ENCODE measurements at regions not wholly inside any gene's neighbourhood (a gene's known extent, or its start where the extent isn't known, plus 50 kb on each side); places are given as distances from the start of the nearest gene placed in this dataset.

DNA sequence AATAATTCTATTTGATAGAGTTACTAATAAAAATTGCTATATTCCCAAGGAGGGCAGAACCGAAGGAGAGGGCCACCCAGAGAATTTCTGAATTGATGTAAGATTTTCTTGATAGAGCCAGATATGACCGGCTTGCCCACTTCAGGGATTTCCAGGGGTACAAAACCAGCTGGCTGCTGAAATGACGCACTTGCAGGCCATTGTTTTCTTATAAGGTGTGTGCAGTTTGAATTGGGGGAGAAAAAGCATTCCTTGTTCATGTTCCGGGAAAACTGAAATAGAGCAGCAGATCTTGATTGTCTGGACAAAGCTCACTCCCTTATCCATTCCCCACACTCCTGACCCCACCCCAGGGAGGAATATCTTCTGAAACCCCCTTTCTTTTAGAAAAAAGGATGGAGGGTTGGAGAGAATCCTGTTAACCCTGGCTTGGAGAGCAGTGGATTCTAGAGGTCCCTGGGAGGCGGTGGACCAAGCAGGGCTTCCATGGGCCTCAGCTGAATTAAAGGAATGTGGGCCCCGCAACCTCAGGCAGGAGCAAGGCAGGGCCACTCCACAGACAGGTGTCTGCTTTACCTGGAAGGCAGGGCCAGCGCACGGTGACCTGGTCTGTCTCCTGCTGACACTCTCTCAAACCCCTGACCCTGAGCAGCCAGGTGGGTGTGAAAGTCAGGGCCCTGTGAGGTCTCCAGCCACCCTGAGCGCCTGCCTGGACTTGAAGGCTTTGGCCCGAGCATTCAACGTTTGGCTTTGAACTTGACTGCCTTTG is 96.4 kb downstream of the TMEM170B start:
- DNase-seq = no peak
- intact Hi-C loops (cut with DNase I) = no loop called here

DNA sequence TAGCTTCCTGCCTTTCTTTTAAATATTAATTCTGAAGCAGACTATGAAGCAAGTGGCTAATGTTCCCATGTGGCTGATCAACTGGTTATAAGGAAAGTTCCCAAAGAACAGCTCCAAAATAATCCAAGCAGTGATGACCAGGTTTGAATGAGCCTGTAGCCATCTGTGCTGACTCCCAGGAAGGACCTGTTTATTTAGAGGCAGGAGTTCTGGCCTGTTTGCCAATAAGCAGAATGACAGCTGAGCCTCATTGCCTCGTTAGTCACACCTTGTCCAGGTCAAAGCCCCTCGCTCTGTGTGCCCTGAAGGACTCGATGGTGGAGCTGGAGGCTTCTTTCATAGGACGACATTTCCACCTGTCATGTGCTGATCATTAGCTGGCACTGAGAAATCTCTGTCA is 97.4 kb downstream of the TMEM170B start:
- intact Hi-C loops (cut with DNase I) = no loop called here
- DNase-seq = no peak

DNA sequence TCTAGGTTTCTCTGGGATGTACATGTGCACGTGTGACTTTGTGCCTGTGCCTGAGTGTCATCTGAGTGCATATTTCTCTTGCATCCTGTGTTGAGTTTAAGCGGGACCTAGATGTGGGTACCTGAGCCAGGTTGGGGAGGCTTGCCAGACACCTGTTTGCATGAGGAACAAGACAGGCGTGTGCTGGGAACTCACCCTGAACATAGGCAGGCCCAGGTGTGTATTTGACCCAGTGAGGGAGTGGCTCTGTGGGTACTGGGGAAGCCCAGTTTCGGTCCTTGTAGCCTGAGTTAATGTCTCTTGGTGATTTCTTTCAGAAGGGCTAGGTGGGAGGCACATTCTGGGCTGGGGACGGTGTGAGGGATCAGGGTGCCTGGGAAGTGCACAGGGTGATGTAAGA is 98.6 kb downstream of the TMEM170B start:
- no peak for DNase-seq
- intact Hi-C loops (cut with DNase I) = no loop called here

DNA sequence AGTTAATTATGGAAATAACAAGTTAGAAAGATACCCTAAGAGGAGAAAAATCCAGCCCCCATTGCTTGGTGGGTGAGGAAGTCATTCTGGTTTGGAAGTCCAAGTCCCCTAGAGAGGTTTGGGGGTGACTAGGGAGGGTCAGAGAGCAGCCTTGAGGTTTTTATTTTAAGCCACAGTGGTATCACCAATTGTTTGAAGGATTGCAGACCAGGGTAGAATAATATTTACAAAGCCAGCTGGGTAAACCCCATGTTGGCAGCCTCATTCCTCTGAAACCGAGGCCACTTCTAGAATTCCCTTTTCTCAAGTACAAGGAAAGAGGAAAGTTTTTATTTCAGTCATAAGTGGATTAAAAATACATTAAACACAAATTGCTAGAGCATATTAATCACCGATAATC is 99.7 kb downstream of the TMEM170B start:
- intact Hi-C loops (cut with DNase I) = no loop called here
- no peak for DNase-seq

DNA sequence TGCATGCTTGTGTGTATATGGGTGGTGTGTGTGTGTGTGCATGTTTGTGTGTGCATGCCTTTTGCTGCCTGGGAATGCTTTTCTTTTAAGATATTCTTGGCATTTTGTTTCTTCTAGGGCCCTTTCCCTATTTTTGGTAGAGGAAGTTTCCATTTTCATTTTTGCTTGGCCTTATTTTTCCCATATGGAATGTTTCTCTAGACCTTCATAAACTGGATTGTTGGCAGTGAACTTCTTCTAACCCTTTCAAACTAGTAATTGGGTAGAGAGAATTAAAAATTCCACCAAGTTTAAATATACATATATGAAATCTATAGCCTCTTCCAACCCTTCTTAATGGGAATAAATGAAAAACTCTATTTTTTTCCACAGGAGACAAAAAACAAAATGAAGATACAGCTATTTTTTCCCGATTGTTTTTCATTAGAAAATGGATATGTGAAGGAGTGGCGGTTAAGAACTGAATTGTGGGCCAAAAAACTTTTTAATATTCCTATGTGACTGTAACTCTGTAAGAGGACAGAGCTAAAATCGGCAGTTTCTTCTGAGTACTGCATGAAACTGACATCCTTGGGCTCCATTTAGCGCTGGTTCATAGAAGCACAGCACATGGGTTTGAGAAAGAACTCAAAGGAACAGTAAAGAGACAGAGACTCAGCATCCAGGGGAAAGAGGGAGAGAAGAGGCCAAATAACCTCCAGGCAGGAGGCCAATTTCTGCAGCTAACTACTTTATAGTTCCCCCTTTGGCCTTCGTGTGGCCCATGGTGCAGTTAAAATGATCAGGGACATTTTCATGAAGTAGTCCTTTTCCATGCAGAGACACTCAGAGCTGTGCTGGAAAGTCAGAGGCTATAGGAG is 102.1 kb downstream of the TMEM170B start:
- intact Hi-C loops (cut with DNase I) = no loop called here
- no peak for DNase-seq

DNA sequence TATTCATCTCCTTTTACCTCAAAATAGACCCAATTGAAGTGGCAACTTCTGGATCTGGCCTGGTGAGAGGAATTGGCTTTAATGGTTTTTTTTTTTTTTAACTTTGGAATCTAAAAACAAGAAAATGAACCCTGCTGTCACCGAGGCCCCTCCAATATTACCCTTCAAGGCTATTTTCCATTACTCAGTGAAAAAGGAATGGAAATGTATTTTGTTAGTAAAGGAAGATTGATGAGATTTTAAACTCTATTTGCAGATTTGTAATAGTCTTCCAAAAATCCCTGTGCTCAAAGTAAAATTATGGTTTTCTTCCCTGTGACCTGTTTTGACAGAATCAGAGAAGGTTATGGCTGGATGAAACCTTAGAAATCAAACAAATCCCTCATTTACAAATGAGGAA is 102.9 kb downstream of the TMEM170B start:
- intact Hi-C loops (cut with DNase I) = no loop called here
- no peak for DNase-seq

DNA sequence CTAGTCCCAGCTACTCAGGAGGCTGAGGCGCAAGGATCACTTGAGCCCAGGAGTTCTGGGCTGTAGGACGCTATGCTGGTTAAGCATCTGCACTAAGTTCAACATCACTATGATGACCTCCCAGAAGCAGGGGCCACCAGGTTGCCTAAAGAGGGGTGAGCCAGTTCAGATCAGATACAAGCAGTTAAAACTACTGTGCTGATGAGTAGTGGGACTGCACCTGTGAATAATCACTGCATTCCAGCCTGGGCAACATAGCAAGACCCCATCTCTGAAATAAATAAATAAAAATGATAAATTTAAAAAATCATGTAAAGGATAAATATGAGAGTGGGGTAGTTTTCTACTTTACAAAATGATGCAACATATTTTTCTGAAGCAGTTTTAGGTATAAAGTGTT is 106.5 kb downstream of the TMEM170B start:
- intact Hi-C loops (cut with DNase I) = no loop called here

DNA sequence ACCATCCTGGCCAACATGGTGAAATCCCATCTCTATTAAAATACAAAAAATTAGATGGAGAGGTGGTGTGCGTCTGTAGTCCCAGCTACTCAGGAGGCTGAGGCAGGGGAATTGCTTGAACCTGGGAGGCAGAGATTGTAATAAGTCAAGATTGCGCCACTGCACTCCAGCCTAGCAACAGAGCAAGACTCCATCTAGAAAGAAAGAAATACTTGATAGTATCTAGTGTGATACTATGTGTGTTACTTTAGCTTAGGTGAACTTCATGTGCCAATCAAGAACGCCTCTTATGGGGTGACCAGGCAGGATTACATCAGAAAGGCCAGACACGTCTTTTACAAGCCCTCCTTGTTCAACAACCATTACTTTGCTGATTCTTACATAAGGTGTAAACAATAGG is 107.1 kb downstream of the TMEM170B start:
- intact Hi-C loops (cut with DNase I) = no loop called here
- no peak for DNase-seq

More for the DNA sequence above, 106.5 kb downstream of the TMEM170B start:
- DNase-seq = no peak

DNA sequence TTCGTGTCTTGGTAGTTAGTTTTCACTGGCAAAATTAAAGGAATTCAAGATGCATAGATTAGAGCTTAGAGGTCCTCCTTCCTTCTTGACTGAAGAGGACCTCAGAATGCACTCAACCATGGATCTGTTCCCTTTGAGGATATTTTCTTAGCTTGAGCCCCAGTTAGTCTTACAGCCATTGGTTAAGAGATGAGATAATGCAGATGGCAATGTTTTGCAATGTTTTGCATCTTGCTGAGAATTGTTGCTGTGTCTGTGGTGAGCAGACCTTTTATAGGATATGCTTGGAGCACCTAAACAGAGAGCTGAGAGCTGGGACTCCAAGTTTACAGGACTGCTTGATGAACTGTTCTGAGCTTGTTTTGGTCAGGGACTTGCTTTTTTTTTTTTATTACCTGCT is 107.5 kb downstream of the TMEM170B start:
- DNase-seq = no peak
- intact Hi-C loops (cut with DNase I) = no loop called here

DNA sequence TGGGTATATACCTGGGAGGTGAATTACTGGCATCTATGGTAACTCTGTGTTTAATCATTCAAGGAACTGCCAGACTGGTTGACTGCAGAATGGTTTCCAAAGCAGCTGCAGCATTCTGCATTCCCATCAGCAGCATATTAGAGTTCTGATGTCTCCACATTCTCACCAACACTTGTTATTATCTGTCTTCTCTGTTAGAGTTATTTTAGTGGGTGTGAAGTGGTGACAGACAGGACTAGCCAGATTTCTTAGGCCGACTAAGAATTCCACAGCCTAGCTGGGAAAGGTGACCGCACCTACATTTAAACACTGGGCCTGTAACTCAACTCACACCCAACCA is 110.9 kb downstream of the TMEM170B start:
- intact Hi-C loops (cut with DNase I) = no loop called here
- no peak for DNase-seq

DNA sequence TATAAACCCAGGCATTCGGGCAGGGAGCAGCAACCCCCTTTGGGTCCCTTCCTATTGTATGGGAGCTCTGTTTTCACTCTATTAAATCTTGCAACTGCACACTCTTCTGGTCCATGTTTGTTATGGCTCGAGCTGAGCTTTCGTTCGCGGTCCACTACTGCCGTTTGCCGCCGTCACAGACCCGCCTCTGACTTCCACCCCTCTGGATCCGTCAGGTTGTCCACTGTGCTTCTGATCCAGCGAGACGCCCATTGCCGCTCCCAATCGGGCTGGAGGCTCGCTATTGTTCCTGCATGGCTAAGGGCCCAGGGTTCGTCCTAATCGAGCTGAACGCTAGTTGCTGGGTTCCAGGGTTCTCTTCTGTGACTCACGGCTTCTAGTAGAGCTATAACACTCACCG is 111.3 kb downstream of the TMEM170B start:
- intact Hi-C loops (cut with DNase I) = no loop called here

DNA sequence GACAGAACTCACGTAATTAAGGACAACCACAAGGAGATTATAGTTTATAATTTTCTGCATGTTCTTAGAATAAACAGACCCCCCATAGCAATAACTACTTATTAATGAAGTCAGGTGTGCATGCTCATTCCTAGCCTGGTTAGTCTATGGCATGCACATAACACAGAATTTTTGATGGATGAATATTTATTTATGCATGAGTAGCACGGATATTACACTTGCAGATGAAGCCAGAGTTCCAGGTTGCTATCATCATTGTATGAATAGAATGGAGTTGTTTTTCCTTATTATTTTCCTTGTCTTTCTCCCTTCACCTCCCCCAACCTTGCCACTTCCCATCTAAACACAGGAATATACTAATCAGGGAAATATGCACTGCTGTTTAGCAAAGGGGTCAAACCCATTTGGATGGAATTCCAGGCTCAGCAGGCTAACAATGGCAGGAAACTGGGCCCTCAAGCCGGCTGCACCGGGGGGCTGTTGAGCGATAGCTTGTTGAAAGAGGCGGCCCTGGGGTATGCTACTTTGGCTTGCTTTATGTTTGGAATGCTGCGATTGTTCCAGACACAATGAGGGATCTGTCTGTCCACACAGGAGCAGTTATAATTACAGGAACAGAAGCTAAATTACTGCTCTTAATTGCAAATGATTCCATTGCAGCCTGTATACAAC is 112.6 kb downstream of the TMEM170B start:
- DNase-seq = no peak
- intact Hi-C loops (cut with DNase I) = loop anchor here (10.0 kb wide), 1 partner anchor 965 kb away; no protein-coding TSS in a partner anchor

More for the DNA sequence above, 111.3 kb downstream of the TMEM170B start:
- DNase-seq = no peak

DNA sequence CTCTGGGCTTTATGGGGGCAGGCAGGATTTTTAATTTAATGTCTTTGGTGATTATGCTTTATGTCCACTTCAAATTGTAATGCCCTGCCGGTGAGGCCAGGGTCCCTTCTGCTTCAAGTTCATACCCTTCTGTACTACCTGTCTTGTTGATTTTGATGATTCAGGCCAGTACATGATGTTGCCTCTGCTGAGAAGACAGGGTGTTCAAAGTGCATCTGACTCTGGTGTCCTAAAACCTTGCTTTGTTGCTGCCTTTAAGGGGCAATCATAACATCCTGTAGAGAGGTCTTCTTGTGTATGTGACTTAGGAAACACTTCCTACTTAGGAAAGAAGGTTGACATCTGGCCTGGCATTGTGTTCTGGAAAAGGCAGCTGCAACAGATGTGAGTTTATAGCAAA is 113.2 kb downstream of the TMEM170B start:
- intact Hi-C loops (cut with DNase I) = loop anchor here (10.0 kb wide), 1 partner anchor 964 kb away; no protein-coding TSS in a partner anchor
- DNase-seq = no peak

DNA sequence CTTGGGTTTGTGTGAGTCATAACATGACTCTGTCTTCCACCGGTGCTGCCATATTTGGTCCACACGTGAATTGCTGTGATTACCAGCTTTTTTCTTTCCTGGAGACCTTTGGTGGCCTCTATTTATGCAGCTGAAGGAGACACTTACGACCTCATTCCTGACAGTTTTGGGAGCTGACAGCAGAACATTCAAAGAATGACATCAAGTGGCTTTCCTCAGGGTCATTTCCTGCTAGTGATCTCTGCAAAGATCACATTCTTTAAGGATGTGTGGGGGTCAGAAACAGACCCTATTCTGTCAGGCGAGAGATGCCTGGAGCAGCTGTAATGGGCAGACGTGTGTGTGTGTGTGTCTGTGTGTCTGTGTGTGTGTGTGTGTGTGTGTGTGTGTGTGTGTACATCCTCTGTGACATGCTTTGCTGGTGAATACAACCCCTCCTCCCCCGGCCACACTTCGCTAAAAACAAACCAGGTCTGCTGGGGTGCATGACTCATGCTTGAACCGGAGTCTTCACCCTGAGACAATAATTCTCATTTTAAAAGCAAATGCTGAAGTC is 115.6 kb downstream of the TMEM170B start:
- intact Hi-C loops (cut with DNase I) = loop anchor here (10.0 kb wide), 1 partner anchor 962 kb away; no protein-coding TSS in a partner anchor
- peak in 1 of 42 donors; percentile 12 for DNase-seq

DNA sequence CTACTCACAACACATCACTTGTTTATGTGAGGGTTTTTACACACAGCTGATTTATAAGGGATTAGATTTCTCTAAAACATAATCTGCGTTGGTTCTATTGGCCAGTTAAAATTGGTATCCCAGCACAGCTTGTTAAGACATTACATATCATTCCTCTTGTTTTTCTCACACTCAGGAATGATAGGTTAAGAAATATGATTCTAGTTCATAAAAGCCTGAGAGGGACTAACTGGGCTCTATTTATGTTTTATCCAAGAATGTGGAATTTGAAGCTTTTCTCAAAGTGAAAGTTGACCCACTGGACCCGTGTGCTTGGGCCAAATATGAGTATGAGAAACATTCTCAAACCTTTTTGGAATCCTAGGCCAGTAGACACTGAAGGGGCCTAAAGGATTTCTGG is 117.3 kb downstream of the TMEM170B start:
- no peak for DNase-seq
- intact Hi-C loops (cut with DNase I) = loop anchor here (5.0 to 10.0 kb wide), 2 partner anchors 577 to 960 kb away; no protein-coding TSS in a partner anchor

DNA sequence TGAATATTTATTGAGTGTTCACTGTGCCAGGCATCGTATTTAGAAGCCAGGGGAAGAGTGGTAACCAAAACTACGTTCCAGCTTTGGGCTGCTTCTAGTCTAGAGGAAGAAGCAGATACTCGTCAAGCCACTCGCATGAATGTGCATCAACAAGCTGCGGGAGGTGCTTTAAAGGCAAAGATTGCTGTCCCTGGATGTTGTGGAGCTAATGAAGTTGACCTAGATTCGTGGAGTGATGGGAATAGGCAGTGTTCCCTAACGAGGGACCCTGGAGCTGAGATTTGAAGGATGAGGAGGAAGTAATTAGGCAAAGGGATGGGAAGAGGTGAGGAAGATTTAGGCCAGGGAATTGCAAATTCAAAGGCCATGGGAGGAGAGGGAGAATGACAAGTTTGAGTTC is 118.9 kb downstream of the TMEM170B start:
- intact Hi-C loops (cut with DNase I) = loop anchor here (5.0 to 10.0 kb wide), 2 partner anchors 576 to 958 kb away; no protein-coding TSS in a partner anchor
- DNase-seq = no peak

DNA sequence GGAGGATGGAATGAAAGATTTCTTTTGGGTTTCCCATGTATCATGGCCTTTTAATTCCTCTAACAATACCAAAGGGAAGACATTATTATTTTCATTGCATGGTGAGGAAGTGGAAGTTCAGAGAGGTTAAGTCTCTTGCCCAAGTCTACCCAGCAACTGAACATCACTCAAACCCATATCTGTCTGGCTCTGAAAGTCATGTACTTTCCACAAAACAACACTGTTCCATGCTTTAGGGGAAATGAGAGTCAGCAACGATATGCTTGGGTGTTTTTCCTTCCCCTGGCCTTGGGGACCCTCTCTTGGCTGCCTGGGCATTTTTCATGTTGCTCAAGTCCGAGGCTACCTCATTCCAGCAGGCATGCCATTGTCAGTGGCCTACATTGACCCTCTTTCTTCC is 118.8 kb downstream of the ADTRP start:
- DNase-seq = no peak
- intact Hi-C loops (cut with DNase I) = loop anchor here (5.0 to 10.0 kb wide), 2 partner anchors 573 to 955 kb away; no protein-coding TSS in a partner anchor

DNA sequence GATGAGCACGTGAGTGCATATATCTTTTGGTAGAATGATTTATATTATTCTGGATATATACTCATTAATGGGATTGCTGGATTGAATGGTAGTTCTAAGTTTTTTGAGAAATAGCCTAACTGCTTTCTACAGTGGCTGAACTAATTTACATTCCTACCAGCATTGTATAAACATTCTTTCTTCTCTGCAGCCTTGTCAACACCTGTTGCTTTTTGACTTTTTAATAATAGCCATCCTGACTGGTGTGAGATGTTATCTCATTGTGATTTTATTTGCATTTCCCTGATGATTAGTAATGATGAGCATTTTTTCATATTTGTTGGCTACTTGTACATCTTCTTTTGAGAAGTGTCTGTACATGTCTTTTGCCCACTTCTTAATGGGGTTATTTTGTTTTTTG is 116.3 kb downstream of the ADTRP start:
- no peak for DNase-seq
- intact Hi-C loops (cut with DNase I) = no loop called here

DNA sequence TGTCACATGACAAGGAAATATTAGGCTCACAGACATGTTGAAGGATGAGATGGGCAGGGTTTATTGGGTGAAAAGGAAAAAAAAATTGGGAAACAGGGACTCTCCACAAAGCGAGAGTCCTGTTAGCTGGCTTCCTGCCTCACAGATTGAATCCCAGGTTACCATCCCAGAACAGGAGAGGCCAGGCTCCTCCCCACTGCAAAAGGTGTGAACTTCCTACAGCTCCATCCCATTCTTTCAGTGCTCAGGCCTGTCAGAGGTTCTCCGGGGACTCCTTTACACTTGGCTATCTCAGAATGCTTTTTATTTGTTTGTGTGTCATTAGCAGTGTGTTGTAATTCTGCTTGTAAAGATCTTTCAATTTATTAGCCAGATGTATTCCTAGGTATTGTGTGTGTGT is 115.1 kb downstream of the ADTRP start:
- intact Hi-C loops (cut with DNase I) = no loop called here
- DNase-seq = no peak
